Type B pancreatic cell (in vitro differentiated cells): ENCODE measurements at regions not wholly inside any gene's neighbourhood (a gene's known extent, or its start where the extent isn't known, plus 50 kb on each side); places are given as distances from the start of the nearest gene placed in this dataset.

Experiments
- DNase-seq: peaks from one replicate; pipeline ENCODE4 v3.0.0; 2021; ENCODE audit warnings: mixed read lengths; ENCODE audit not compliant: unreplicated experiment; ENCODE audit errors: extremely low spot score
- H3K27ac Mint-ChIP-seq: 2 replicates; pipeline ENCODE4 v1.8.0; 2021; ENCODE audit warnings: mild to moderate bottlenecking, mixed read lengths
- H3K27me3 Mint-ChIP-seq: 2 replicates; pipeline ENCODE4 v1.8.0; 2021; ENCODE audit warnings: mixed read lengths
- H3K36me3 Mint-ChIP-seq: 2 replicates; pipeline ENCODE4 v1.8.0; 2021; ENCODE audit warnings: mixed read lengths
- H3K4me1 Mint-ChIP-seq: one replicate; pipeline ENCODE4 v1.8.0; 2021; ENCODE audit warnings: mixed read lengths; ENCODE audit not compliant: unreplicated experiment
- H3K4me3 Mint-ChIP-seq: 2 replicates; pipeline ENCODE4 v1.8.0; 2021; ENCODE audit warnings: mild to moderate bottlenecking, mixed read lengths
- H3K9me3 Mint-ChIP-seq: 2 replicates; pipeline ENCODE4 v1.8.0; 2021; ENCODE audit warnings: mixed read lengths
- CTCF ChIP-seq: fragments of 200-600 bp; sonication (generic); conservative IDR thresholded peaks from 2 replicates; pipeline ENCODE4 v1.5.0; 2021; ENCODE audit warnings: antibody characterized with exemption, mild to moderate bottlenecking

- Mint-ChIP-seq H3K36me3 (no peaks in the 10 kb centered on the region), H3K4me3 (no peak overlapping the region), H3K9me3 (no peaks in the 10 kb centered on the region), H3K27ac (no peak overlapping the region), H3K27me3 (no peaks in the 10 kb centered on the region), H3K4me1 (no peaks in the 10 kb centered on the region)
- no peak for TF ChIP-seq CTCF
- DNase-seq = no peak
These were observed 314.3 kb upstream of the CELF2 start for GRCh38 chr10:10703382-10703781.

DNA sequence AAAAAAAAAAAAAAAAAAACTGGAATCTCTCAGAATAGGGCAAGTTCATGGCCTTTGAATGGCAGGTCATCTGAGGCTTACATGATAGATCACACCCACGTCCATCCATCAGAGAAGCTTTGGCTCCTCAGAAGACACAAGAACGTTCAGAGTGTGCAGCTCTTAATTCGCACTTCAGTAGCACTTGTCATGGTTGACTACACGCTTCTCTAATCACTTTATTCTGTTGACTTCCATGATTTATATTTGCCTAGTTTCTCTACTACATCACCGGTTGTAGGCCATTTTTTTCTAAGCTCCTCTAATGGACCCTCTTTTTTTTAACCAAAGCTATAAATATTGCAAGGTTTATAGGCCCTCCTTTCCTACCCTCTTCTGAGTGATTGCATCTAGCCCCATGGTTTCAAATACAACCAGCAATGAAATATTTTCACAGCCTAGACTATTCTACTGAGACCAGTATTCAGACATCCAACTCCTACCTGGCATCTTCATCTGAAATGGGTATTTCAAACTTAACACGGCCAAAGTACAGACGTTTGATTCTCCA lies 305.4 kb upstream of the CELF2 start:
- no peaks in the 10 kb centered on the region for H3K36me3 Mint-ChIP-seq
- no peak for DNase-seq
- no peak overlapping the region for H3K27ac Mint-ChIP-seq
- H3K4me3 Mint-ChIP-seq = no peak overlapping the region
- no peaks in the 10 kb centered on the region for H3K4me1 Mint-ChIP-seq
- peaks cover 11% of the 10 kb centered on the region for H3K27me3 Mint-ChIP-seq
- TF ChIP-seq CTCF = no peak
- H3K9me3 Mint-ChIP-seq = no peaks in the 10 kb centered on the region

- Mint-ChIP-seq H3K27ac (no peak overlapping the region), H3K9me3 (no peaks in the 10 kb centered on the region), H3K4me3 (no peak overlapping the region), H3K27me3 (peaks cover 11% of the 10 kb centered on the region), H3K4me1 (no peaks in the 10 kb centered on the region), H3K36me3 (no peaks in the 10 kb centered on the region)
- TF ChIP-seq CTCF = no peak
- DNase-seq = no peak
These were observed 303.3 kb upstream of the CELF2 start for GRCh38 chr10:10714327-10714726.

GRCh38 chr10:10716972-10717371 lies 300.7 kb upstream of the CELF2 start:
- Mint-ChIP-seq H3K36me3 (no peaks in the 10 kb centered on the region), H3K27ac (no peak overlapping the region), H3K4me1 (no peaks in the 10 kb centered on the region), H3K27me3 (peaks cover 8% of the 10 kb centered on the region), H3K9me3 (no peaks in the 10 kb centered on the region), H3K4me3 (no peak overlapping the region)
- TF ChIP-seq CTCF = no peak
- DNase-seq = no peak

DNA sequence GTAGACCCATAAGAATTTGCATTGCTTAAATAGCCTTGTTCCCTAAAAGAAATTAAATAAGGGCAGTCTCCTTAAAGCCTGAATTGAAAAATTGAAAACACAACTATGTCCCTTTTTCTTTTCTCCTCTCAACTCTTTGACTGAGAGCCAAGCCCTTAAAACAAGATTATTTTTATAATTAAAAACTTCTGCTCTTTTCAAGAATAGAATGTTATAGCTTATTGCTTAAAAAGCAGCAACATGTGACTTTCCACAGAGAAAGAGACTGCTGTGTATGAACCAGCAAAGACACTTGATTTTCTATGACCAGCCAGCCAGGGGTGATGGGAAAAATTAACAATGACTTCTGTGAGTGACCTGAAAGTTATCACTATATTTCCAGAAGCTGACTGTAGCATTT lies 295.2 kb upstream of the CELF2 start:
- Mint-ChIP-seq H3K36me3 (no peaks in the 10 kb centered on the region), H3K27ac (no peak overlapping the region), H3K27me3 (peaks cover 3% of the 10 kb centered on the region), H3K4me1 (no peaks in the 10 kb centered on the region), H3K4me3 (no peak overlapping the region), H3K9me3 (no peaks in the 10 kb centered on the region)
- DNase-seq = no peak
- TF ChIP-seq CTCF = no peak

DNA sequence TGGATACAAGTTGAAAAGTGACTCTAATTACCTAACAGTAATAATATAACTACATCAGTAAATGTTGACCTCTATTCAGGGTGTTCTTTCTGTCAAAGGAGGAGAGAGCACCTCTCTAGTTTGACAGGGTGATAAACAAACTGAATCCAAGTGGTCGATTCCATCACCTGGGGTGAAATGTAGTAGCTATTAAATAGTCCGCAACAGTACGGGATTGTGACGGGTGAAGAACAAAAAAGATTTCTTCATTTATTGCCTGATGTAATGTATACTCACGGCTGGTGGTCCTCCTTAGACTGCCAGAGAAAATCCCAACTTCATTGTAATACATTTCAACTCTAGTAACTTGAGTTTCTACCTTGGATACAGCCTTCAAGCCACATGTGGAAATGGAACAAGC lies 292.5 kb upstream of the CELF2 start:
- Mint-ChIP-seq H3K4me3 (no peak overlapping the region), H3K27ac (no peak overlapping the region), H3K4me1 (no peaks in the 10 kb centered on the region), H3K36me3 (no peaks in the 10 kb centered on the region), H3K9me3 (no peaks in the 10 kb centered on the region), H3K27me3 (peaks cover 6% of the 10 kb centered on the region)
- no peak for DNase-seq
- TF ChIP-seq CTCF = no peak
